ENCODE measurements at regions not wholly inside any gene's neighbourhood (a gene's known extent, or its start where the extent isn't known, plus 50 kb on each side); places are given as distances from the start of the nearest gene placed in this dataset.

DNA sequence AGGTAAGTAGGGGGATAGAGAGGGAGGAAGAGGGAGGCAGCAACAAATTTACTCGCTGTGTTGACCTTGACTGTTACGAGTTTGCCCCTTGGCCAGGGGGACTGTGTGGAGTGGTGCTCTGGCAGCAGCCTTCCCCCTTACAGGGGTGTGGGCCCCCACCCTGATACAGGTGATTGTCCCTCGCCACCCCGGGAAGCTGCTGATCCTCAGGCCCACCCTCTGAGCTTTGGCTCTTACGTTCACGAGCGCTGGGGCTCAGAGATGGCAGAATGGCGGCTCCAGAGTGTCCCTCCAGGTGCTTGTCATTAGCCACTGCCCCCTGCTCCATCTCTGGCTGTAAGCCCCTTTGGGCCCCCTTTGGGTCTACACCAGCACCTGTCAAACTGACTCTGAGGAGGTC is 88.6 kb downstream of the GLI2 start:
- 87 to 94% methylated on average over 6 to 7 of the region's 8 CpGs for WGBS, 2 donors
- H3K4me3 ChIP-seq: no peak overlapping the region
- H3K27ac ChIP-seq: no peak overlapping the region
- no peaks in the 10 kb centered on the region for H3K36me3 ChIP-seq
- peaks cover 0 to 30% (median 7%) of the 10 kb centered on the region in 4 donors for H3K4me1 ChIP-seq
- no peaks in the 10 kb centered on the region for H3K27me3 ChIP-seq
- no peak for DNase-seq (ENCODE audit: low spot score in 2 of 2)
- no peaks in the 10 kb centered on the region for H3K9me3 ChIP-seq
- no peak for TF ChIP-seq EP300 (IDR thresholded peaks at IDR 0.05)
- TF ChIP-seq, protein P1, sequence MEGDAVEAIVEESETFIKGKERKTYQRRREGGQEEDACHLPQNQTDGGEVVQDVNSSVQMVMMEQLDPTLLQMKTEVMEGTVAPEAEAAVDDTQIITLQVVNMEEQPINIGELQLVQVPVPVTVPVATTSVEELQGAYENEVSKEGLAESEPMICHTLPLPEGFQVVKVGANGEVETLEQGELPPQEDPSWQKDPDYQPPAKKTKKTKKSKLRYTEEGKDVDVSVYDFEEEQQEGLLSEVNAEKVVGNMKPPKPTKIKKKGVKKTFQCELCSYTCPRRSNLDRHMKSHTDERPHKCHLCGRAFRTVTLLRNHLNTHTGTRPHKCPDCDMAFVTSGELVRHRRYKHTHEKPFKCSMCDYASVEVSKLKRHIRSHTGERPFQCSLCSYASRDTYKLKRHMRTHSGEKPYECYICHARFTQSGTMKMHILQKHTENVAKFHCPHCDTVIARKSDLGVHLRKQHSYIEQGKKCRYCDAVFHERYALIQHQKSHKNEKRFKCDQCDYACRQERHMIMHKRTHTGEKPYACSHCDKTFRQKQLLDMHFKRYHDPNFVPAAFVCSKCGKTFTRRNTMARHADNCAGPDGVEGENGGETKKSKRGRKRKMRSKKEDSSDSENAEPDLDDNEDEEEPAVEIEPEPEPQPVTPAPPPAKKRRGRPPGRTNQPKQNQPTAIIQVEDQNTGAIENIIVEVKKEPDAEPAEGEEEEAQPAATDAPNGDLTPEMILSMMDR (IDR thresholded peaks at IDR 0.05): no peak
- no peak for TF ChIP-seq POLR2A (IDR thresholded peaks at IDR 0.05)

DNA sequence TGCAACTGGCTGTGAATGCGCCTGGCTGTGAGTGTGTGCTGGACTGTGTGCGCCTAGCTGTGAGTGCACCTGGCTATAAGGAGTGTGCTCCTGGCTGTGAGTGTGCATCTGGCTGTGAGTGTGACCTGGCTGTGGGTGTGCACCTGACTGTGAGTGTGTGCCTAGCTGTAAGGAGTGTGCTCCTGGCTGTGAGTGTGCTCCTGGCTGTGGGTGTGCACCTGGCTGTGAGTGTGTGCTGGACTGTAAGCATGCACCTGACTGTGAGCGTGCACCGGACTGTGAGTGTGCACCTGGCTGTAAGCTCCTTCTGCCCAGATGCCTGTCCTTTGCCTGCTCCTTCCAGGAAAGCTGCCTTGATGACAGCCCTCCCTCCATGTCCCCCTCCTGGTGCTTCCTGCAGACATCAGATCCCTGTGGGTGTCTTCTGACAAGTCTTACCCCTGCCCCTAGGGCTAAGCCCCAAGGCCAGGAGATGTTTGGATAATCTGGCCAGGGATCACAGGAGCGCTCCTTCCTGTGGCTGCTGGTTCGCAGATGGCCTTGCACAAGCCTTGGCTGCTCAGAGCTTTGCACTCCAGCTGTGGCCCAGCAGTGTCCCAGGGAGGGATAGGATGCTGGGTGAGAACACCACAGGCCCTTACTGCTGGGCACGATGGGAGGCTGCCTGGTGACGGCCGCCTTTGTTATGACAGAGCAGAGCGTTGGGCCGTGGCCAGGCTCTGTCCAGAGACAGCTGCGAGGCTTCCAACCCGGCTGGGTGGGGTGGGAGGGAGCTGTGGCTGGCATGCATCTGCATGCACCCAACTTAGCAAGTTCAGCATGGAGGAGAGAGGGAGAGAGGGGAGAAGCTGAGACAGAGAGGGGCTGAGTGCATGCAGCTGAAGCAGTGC is 89.9 kb downstream of the GLI2 start:
- TF ChIP-seq, protein P1 (IDR thresholded peaks at IDR 0.05): no peak
- TF ChIP-seq POLR2A (IDR thresholded peaks at IDR 0.05): no peak
- no peak for TF ChIP-seq EP300 (IDR thresholded peaks at IDR 0.05)
- no peaks in the 10 kb centered on the region for H3K36me3 ChIP-seq
- no peaks in the 10 kb centered on the region for H3K9me3 ChIP-seq
- WGBS, 2 donors: 46 to 52% methylated on average over 12 to 13 of the region's 13 CpGs
- DNase-seq (ENCODE audit: low spot score in 2 of 2): peak in 1 of 2 donors; percentile 15
- no peak overlapping the region for H3K27ac ChIP-seq
- no peak overlapping the region for H3K4me3 ChIP-seq
- peaks cover 0 to 33% (median 1%) of the 10 kb centered on the region in 4 donors for H3K4me1 ChIP-seq
- H3K27me3 ChIP-seq: no peaks in the 10 kb centered on the region

DNA sequence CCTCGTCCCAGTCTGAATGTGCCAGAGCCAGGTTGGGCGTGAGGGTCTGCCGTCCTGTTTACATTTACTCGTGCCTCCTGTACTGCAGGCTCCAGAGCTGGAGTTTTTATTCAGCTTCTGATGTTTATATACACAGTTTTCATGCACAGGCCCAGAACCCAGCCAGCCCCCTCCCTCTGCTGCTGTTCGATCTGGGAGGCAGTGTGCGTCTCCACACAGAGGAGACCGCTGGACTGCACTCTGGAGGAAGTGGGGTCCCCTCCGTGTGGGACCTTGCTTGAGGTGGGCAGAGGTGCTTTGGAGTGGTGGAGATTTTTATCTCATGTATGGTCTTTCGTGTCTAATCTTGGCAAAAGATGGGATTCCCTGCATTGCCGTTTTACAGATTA is 90.6 kb downstream of the GLI2 start:
- Histone ChIP-seq H3K4me3 (no peak overlapping the region), H3K36me3 (no peaks in the 10 kb centered on the region), H3K27me3 (no peaks in the 10 kb centered on the region), H3K27ac (no peak overlapping the region), H3K4me1 (peaks cover 0 to 31% (median 0%) of the 10 kb centered on the region in 4 donors), H3K9me3 (no peaks in the 10 kb centered on the region)
- 50 to 57% methylated on average over 10 of the region's 10 CpGs for WGBS, 2 donors
- TF ChIP-seq EP300 (IDR thresholded peaks at IDR 0.05) (no peak), POLR2A (IDR thresholded peaks at IDR 0.05) (no peak)
- TF ChIP-seq, protein P1 (IDR thresholded peaks at IDR 0.05): no peak
- DNase-seq (ENCODE audit: low spot score in 2 of 2): no peak

DNA sequence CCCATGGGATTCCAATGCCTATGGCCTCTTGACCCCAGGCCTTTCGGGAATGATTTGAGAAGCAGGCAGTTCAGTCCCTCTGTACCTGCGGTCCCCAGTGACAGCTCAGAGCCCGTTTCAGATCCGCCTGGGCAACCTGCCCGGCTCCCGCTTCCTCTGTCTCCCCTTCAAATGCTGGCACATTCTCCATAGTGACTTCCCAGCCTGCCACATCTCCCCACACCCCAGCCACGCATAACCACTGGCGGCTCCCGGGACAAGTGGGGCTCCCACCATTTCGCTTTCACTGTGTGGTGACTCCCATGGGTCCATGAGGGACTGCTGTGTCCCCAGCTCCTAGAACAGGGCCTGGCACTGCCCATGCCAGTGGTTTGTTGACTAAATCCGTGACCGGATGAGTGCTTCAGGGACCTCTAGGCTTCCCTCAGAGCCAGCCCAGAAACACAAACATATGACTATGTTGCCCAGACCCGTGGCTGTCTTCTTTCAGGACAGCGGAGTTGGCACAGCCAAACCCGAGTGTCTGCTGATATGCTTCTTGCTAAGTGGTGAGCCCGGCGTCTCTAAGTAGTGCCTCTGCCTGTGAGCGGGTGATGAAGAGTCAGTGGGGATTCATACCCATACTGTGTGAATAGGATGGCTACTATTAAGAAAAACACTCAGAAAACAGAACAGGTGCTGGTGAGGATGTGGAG is 91.2 kb downstream of the GLI2 start:
- Histone ChIP-seq H3K4me3 (no peak overlapping the region), H3K27me3 (no peaks in the 10 kb centered on the region), H3K9me3 (no peaks in the 10 kb centered on the region), H3K4me1 (peaks cover 0 to 29% (median 0%) of the 10 kb centered on the region in 4 donors), H3K36me3 (no peaks in the 10 kb centered on the region), H3K27ac (no peak overlapping the region)
- TF ChIP-seq POLR2A (IDR thresholded peaks at IDR 0.05) (no peak), EP300 (IDR thresholded peaks at IDR 0.05) (no peak)
- TF ChIP-seq, protein P1 (IDR thresholded peaks at IDR 0.05): no peak
- DNase-seq (ENCODE audit: low spot score in 2 of 2): no peak
- WGBS, 2 donors: 83 to 86% methylated on average over 18 of the region's 18 CpGs

DNA sequence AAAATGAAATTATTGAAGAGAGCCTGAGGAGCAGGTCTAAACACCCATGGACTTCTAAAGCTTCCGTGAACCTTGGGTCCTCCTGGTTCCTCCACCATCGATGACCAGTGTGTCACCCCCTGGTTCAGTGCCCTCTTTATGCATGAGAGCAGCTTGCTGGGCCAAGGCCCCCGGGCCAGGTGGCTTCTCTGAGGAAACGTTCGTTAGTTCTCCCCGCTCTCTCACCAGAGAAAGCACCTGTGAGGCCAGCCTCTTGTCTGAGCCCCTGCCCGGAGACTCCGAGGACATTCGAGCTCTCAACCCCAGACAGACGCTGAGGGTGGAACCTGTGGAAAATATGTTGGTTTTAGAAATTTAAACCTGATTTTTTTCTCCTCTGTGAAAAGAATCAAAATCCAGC is 92.4 kb downstream of the GLI2 start:
- peaks cover 0 to 29% (median 0%) of the 10 kb centered on the region in 4 donors for H3K4me1 ChIP-seq
- WGBS, 2 donors: 78 to 80% methylated on average over 10 of the region's 10 CpGs
- no peaks in the 10 kb centered on the region for H3K27me3 ChIP-seq
- no peak overlapping the region for H3K4me3 ChIP-seq
- DNase-seq (ENCODE audit: low spot score in 2 of 2): no peak
- no peaks in the 10 kb centered on the region for H3K9me3 ChIP-seq
- no peak overlapping the region for H3K27ac ChIP-seq
- TF ChIP-seq POLR2A (IDR thresholded peaks at IDR 0.05) (no peak), EP300 (IDR thresholded peaks at IDR 0.05) (no peak)
- TF ChIP-seq, protein P1 (IDR thresholded peaks at IDR 0.05): no peak
- H3K36me3 ChIP-seq: no peaks in the 10 kb centered on the region
